Astrocyte (in vitro differentiated cells and primary cell): ENCODE measurements at regions not wholly inside any gene's neighbourhood (a gene's known extent, or its start where the extent isn't known, plus 50 kb on each side); places are given as distances from the start of the nearest gene placed in this dataset.

ENCODE experiments used
- EZH2 ChIP-seq: IDR thresholded peaks from 2 replicates; pipeline ENCODE4 v1.6.1; 2012; ENCODE audit warnings: mild to moderate bottlenecking, low read length, inconsistent platforms; ENCODE audit not compliant: insufficient read depth
- TF ChIP-seq, protein P1 (sequence below): IDR thresholded peaks from 2 replicates; pipeline ENCODE4 v1.5.1; 2011; ENCODE audit warnings: low read depth, mild to moderate bottlenecking, inconsistent platforms, low read length, moderate library complexity; ENCODE audit not compliant: insufficient read depth

DNA sequence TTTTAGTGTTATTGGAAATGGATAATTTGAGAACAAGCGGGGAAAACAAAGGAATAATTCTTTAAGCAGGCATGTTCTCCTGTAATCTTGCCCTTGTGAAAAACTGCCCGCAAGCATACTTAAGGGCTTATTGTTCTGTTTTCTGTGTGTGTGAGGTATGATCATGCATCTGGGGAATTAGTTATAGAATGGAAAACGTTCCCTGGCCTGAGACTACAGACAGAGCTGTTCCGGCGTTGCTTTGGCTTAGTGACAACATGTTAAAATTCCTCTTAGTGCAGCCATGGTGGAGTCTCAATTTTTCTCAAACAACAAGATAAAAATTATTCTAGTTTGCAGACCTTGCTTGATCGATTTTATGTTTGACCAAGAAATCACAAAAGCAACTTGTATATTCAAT is 560.2 kb upstream of the SPRY2 start:
- TF ChIP-seq, protein P1, sequence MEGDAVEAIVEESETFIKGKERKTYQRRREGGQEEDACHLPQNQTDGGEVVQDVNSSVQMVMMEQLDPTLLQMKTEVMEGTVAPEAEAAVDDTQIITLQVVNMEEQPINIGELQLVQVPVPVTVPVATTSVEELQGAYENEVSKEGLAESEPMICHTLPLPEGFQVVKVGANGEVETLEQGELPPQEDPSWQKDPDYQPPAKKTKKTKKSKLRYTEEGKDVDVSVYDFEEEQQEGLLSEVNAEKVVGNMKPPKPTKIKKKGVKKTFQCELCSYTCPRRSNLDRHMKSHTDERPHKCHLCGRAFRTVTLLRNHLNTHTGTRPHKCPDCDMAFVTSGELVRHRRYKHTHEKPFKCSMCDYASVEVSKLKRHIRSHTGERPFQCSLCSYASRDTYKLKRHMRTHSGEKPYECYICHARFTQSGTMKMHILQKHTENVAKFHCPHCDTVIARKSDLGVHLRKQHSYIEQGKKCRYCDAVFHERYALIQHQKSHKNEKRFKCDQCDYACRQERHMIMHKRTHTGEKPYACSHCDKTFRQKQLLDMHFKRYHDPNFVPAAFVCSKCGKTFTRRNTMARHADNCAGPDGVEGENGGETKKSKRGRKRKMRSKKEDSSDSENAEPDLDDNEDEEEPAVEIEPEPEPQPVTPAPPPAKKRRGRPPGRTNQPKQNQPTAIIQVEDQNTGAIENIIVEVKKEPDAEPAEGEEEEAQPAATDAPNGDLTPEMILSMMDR, result no peak
- TF ChIP-seq EZH2, result no peak
